Fibroblast of peridontal ligament (primary cell): ENCODE measurements at regions not wholly inside any gene's neighbourhood (a gene's known extent, or its start where the extent isn't known, plus 50 kb on each side); places are given as distances from the start of the nearest gene placed in this dataset.
"Not testable (repeated sequence)": the region's sequence is repeated elsewhere in the genome, so short reads cannot be mapped to it uniquely, and the experiment has no call there.

ENCODE experiments used
- DNase-seq: peaks from one replicate; pipeline ENCODE4 v3.0.0-alpha.2; 2010; ENCODE audit errors: extremely low read depth

DNA sequence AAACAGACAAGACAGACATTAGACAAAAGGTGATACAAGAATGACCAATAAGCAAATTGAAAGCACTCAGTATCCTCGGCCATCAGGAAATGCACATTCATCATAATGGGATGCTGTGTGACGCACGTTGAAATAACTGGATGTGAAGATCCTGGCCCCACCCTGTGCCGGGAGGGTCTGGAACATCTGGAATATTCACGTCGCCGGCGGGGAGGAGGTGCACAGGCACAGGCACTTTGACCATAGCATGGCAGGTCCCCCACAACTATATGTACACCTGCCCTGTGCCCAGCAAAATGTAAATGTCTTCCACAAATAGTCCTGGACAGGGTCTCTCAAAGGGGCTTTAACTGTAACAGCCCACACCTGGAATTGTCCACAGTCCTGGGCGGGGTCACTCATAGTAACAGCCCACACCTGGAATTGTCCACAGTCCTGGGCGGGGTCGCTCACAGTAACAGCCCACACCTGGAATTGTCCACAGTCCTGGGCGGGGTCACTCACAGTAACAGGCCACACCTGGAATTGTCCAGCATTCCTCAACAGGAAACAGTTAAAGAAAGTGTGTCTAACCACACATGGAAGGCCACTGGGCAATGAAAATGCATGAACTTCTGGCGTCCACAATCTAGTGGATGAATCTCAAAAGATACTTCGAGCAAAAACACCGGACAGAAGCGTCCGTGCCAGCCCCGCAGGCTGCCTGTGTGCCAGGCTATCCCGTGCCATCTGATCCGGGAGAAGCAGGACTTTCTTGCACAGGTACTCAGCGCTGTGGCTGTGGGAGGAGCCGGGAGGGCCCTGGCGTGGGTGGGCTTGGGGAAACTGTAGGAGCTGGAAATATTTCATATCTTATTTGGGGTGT lies 113.4 kb downstream of the RTP5 start:
- DNase-seq = no peak

GRCh38 chr2:241983571-241984270 lies 114.2 kb downstream of the RTP5 start:
- DNase-seq = no peak

- no peak for DNase-seq
Measured at GRCh38 chr2:241984271-241984655, 114.7 kb downstream of the RTP5 start.

GRCh38 chr2:241984658-241985057 lies 115.1 kb downstream of the RTP5 start:
- DNase-seq = no peak

DNA sequence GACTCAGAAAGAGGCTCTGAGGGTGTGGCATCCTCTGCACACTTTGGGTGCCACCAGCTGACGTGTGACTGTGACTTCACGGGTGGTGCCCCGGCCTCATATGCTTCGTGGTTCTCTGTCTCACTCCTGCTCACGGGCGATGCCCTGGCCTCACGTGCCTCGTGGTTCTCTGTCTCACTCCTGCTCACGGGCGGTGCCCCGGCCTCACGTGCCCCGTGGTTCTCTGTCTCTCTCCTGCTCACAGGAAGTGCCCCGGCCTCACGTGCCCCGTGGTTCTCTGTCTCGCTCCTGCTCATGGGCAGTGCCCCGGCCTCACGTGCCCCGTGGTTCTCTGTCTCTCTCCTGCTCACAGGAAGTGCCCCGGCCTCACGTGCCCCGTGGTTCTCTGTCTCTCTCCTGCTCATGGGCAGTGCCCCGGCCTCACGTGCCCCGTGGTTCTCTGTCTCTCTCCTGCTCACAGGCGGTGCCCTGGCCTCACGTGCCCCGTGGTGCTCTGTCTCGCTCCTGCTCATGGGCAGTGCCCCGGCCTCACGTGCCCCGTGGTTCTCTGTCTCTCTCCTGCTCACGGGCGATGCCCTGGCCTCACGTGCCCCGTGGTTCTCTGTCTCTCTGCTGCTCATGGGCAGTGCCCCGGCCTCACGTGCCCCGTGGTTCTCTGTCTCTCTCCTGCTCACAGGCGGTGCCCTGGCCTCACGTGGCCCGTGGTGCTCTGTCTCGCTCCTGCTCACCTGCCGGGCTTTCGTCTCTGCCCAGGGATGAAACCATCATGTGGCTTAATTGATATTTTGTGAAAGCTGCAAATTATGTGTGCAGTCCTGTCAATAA lies 115.8 kb downstream of the RTP5 start:
- DNase-seq = not testable (repeated sequence)

GRCh38 chr2:241985986-241986329 lies 116.4 kb downstream of the RTP5 start:
- DNase-seq = no peak

- DNase-seq = no peak
Measured at GRCh38 chr2:241986836-241987641, 117.5 kb downstream of the RTP5 start.

GRCh38 chr2:241987726-241988125 lies 118.2 kb downstream of the RTP5 start:
- no peak for DNase-seq

- DNase-seq = no peak
Measured at GRCh38 chr2:241988146-241988545, 118.6 kb downstream of the RTP5 start.

DNA sequence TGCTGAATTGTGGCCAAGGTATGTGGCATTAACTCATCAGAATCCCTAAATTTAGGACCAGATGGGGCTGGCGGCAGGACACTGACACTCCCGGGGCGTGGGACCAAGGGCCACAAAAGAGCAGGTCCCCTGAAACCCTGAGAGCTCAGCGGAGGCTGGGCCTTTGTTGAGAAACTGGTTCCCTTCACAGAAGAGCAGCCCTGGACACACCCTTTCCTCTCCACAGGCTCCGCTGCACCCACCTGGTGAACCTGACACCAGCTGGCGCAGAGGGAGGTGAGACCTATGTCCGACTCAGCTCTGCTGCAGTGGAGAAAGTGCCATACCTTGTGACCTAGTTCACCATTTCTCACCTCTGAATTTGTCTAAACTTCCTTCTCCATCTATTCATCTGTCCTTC lies 119.5 kb downstream of the RTP5 start:
- DNase-seq = no peak

- no peak for DNase-seq
Measured at GRCh38 chr2:241990466-241990865, 120.9 kb downstream of the RTP5 start.

DNA sequence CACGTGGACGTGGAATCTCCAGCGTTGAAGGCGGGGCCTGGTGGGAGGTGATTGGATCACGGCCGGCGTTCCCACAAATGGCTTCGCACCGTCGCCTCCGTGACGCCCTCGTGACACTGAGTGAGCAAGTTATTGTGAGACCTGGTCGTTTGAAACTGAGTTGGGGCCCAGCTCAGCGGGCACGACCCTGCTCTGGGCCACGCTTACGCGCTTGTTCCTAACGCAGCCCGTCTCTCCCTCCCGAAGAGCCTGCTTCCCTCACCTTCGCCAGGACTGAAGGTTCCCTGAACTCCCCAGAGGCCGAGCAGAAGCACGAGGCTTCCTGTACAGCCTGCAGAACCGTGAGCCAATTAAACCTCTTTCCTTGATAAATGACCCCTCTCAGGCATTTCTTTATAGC lies 121.8 kb downstream of the RTP5 start:
- no peak for DNase-seq

- no peak for DNase-seq
Measured at GRCh38 chr2:241992753-241993152, 123.2 kb downstream of the RTP5 start.

DNA sequence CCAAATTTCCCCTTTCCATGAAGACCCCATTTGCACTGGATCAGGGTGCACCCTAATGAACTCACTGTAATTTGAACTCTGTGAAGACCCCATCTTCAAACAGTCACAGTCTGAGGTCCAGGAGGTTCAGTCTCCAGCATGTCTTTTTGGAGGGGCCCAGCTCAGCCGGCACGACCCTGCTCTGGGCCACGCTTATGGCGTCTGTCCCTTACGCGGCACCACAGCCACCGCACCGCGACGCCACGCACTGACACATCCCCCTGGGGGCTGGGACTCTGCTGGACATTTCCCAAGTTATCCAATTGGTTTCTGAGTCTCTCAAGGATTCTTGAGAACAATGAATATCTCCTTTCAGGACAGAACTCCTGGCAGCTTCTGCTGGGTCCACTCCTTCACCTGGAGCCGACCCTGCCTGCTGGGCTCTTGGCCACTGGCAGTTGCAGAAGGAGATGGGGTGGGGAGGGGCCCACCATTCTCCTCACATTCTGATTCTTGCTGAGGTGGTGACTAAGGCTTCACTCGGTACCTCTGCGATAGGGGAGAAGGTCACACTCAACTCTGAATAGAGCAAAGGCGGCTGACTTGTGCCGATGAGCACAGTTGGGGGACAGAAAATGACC lies 124.0 kb downstream of the RTP5 start:
- DNase-seq = no peak

GRCh38 chr2:241994086-241994485 lies 124.6 kb downstream of the RTP5 start:
- DNase-seq = no peak

DNA sequence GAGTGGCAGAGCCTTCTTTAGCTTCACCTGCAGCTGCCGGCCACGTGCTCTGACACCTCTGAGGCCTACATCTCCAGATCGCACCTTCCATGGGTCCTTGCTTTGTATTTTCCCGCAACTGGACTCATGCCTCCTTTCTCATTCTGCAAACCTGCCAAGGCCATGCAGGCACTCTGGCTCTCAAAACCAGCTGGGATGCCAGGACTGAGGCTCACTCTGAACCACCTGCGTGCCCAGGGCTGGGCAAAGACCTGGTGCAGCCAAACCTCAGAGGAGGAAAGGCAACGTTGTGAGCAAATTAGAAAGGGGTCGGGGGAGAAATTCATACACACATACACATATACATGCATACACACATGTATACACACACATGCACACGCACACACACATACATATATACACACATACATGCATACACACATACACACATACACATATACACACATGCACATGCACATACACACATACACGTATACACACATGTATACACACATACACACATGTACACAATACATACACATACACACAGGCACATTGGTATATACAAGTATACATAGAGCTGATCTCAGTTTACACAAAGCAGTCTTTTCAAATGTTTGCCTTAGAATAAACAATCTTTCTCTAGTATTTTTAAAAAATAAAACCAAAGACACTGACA lies 125.2 kb downstream of the RTP5 start:
- DNase-seq = no peak

DNA sequence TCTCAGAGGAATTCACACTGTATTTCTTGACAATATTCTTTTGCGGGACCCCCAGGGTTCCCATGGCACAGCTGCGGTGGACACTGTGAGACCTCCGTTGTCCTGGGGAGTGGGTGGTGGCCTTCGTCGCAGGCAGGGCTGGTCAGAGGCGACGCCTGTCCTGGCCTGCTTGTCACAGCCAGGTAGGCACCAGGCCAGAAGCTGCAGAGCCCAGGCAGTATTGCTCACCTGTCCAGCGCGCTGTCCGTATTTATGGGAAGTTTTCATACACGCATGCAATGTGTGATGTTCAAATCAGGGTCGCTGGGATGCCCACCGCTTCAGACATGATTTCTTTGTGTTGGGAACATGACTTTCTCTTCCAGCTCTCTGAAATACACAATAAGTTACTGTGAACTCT lies 126.6 kb downstream of the RTP5 start:
- no peak for DNase-seq

- DNase-seq = no peak
Measured at GRCh38 chr2:241997017-241997416, 127.5 kb downstream of the RTP5 start.

GRCh38 chr2:241999184-241999583 lies 129.7 kb downstream of the RTP5 start:
- DNase-seq = no peak

GRCh38 chr2:242001853-242002252 lies 132.3 kb downstream of the RTP5 start:
- DNase-seq = no peak

DNA sequence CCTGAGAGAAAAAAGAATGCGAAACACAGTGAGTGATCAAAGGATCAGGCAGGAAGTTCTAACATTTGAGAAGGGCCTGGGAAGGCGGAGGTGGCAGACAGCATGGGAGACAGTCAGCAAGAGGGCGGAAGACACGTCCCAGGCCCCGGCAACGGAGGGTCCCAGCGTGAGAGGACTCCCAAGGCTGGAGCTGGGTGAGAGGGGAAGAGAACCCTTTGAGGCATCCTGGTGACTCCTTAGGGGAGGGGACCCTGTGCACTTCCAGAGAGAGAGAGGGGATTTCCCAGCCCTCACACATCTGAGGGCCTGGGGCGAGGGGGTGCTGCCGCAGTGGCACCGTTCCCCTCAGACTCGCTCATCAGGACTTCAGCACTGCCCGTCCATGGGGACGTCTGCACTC lies 133.4 kb downstream of the RTP5 start:
- no peak for DNase-seq
